GM19238 (cell line): ENCODE measurements at regions not wholly inside any gene's neighbourhood (a gene's known extent, or its start where the extent isn't known, plus 50 kb on each side); places are given as distances from the start of the nearest gene placed in this dataset.

Experiments
- DNase-seq: peaks from one replicate; pipeline ENCODE4 v3.0.0; 2011; ENCODE audit warnings: low spot score; ENCODE audit not compliant: insufficient read length

DNA sequence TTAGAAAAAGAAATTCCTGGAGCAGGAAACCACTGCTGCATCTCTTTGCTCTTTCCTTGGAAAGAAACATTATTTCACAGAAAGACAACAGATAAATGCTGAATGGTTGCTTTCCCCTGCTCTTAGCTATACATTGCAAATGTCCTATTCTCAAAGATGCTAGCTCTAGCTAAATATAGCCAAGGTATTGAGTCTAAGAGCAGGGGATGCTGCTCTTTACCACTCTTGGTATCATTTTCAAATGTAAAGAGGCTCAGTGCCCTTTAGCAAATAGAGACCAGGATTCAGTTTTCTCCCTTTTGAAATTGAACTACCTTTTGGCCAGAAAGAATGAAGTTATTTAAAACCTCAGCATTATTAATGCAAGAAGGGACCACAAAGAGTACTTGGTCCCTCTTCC, 104.0 kb upstream of the FUT8 start:
- no peak for DNase-seq

DNA sequence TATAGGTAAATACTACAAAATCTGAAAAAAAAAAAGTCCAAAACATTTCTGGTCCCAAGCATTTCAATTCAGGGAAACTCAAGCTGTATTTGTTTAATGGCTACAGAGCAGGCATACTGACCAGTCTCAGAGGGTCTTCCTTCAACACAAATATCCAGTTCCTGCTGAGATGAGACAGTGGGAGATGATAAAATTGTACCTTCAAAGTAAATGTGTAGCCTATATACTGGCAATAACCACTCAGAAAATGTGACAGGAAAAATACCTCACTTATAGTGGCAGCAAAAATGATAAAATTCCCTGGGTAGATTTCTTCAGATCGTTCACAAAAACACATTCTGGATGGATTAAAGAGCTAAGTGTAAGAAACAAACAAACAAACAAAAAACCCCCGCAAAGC, 102.0 kb upstream of the FUT8 start:
- DNase-seq = no peak

DNA sequence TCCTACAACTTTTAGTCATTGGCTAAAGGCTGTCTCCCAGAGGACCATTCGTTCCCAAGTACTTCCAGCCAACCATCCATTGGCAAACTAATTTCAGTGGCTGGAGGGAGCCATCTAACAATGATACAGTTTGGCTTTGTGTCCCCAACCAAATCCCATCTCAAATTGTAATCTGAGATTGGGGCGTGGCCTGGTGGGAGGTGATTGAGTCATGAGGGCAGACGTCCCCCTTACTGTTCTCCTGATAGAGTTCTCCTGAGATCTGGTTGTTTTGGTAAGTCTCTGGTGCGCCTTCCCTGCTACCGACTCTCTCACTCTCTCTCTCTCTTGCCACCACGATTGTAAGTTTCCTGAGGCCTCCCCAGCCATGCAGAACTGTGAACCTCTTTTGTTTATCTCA, 99.7 kb upstream of the FUT8 start:
- no peak for DNase-seq

DNA sequence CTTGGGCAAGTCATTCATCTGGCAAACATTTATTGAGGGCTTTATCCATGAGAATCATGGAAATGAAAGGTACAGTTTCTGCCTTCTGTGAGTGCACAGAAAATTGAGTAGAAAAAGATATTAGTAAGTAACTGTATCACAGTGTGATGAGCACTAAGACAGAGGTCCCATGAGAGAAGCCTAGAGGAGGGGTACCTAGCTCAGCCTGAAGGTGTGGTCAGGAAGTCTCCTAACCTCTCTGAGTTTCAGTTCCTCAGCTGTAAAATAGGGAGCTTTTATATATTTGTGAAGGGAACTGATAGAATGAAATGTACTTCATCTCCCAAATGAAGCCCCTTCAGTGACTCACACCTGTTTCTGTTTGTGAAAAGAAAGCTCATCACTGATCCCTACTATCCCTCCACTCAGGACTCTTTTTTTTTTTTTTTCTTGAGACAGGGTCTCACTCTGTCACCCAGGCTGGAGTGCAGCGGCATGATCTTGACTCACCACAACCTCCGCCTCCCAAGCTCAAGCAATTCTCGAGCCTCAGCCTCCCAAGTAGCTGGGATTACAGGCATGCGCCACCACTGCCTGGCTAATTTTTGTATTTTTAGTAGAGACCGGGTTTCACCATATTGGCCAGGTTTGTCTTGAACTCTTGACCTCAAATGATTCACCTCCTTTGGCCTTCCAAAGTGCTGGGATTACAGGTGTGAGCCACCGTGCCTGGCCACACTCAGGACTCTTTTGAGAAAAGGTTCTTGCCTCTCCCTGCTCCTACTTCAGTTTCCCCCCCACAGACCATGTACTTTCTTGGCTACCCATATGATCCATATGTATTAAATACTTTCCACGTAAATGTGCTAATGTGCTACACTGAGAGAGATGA, 93.7 kb upstream of the FUT8 start:
- no peak for DNase-seq

DNA sequence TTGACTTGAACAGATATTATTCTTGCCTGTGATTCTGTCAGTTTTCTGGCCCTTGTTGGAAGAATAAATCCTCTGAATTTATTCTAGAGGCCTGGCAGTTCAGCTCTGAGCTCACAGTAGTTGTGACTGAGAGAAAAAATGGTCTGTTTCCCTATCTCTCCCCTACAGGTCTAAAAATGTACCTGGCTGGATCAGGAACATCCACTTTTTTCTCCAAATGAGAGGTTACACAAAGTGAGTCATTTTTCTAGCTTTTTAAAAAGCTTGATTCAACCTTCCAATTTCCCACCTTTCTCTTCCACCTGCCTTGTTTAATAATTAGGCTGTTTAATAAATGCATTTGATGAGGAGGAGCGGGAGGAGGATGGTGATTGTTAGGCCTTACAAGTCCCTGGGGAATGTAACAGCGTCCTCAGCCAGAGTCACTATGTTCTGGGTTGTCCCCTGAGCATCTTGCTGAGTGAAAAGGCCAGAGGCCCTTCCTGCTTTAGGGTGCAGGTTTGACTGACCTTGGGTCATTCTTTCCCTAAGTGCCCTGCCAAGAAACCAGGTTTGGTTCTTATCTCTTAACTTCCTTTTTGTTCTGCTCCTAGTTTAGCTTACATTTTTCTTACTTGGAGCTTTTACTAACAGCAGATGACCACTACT, 91.7 kb upstream of the FUT8 start:
- no peak for DNase-seq

DNA sequence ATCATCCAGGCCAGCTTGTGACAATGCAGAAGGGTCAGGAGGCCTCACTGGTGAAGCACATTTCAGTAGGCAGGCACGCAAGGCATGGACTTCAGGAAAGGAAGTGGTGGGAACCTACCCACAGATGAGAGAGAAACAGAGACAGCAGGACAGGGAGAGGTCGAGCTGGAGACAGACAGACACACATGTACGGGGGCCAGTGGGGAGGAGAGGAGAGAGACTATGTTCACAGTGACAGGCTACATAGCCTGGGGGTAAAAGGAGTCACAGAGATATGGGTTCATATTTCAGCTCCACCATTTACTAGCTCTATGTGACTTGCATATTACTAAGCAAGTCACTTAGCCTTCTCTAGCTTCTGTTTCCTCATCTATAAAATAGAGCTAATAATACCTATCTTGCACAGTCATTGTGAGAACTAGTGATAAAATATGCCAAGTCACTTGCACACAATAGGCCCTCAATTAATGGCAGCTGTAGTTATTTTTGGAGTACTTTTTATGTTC, 91.1 kb upstream of the FUT8 start:
- DNase-seq = no peak

DNA sequence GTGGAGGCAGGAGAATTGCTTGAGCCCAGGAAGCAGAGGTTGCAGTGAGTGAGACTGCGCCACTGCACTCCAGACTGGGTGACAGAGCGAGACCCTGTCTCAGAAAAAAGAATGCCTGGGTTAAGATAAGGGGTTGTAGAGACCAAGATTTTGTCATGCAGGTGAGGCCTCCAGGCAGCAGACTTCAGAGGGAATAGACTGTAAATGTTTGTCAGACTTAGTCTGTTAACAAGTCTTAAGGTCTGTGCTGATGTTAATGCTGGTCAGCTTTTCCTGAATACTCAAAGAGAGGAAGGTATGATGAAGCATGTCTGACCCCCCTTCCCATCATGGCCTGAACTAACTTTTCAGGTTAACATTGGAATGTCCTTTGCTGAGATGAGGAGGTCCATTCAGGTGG, 83.0 kb upstream of the FUT8 start:
- no peak for DNase-seq

DNA sequence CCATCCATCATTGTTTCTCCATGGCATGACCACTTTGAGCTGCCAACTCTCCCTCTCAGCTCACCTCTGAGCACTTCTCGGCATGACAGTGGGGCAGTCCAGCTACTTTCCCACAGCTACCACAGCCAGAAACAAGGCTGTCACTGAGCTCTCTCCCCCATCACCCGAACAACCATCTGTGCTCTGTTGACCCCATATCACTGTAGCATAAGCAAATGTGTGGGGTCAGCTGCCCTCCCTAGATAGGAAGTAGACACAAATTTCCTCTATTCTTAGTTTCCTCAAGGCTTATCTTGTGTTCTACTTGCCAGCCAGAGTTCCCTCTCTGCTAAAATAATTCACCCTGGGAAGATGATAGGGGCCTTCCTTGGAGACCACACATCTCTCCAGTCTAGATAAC, 82.6 kb upstream of the FUT8 start:
- DNase-seq = no peak

DNA sequence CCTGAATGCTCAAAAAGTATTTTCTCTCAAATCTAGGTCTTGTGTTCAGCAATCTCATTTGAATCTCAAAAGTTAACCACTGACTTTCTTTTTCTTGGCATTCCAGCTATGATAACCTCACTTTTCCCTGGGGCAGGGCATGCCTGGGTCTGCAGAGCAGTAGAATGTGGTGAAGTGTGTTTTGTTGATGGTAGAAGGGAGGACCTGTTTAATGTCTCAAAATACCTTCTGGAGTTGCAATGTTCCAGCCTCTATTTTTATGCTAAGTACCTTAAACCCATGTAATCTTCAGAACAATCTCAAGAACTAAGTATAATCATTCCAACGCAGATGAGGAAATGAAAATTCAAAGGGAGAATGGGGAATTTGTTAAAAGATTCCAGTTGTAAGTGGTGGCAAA, 82.1 kb upstream of the FUT8 start:
- DNase-seq = no peak

DNA sequence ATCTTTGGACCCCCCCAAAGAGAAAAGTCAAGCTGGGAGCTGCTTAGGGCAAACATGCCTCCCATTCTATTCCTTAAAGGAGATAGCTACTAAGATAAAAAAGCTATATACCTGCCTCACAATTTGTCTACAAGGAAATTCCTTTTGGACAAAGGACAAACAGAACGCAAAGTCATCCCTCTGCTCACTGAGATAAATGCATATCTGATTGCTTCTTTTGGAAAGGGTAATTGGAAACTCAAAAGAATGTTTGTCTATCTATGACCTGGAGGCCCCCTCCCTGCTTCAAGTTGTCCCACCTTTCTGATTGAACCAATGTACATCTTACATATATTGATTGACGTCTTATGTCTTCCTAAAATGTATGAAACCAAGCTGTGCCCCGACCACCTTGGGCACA, 80.9 kb upstream of the FUT8 start:
- no peak for DNase-seq

DNA sequence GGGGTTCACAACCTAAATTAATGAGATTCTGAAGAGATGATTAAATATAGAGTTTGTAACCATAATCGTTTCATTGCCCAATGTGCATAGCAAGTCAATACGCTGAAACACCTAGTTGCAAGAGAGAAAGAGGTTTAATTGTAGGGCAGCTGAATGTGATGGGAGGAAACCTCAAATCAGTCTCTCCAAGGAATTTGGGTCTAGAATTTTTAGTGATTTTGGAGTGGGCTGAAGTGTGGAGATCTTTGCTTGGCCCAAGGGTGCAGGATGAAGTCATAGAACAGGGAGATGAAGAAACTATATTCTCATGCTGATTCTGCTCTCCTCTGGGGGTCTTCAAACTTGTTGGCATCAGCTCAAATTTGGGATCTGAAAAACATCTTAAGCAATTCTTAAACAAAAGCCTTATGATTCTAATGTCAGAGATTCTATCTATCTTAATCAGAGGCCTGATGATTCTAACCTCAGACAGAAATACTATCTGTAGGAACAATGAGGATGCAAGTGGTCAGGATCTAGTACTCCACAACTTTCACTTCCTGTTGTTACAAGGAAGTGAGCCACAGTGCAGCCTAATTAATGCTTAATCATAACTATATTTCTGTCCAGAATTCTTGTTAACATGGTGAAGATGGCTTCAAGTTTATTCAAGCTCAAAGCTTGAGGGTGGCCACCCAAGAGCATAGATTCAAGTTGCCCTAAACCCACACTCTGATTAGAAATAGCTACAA, 80.2 kb upstream of the FUT8 start:
- no peak for DNase-seq

DNA sequence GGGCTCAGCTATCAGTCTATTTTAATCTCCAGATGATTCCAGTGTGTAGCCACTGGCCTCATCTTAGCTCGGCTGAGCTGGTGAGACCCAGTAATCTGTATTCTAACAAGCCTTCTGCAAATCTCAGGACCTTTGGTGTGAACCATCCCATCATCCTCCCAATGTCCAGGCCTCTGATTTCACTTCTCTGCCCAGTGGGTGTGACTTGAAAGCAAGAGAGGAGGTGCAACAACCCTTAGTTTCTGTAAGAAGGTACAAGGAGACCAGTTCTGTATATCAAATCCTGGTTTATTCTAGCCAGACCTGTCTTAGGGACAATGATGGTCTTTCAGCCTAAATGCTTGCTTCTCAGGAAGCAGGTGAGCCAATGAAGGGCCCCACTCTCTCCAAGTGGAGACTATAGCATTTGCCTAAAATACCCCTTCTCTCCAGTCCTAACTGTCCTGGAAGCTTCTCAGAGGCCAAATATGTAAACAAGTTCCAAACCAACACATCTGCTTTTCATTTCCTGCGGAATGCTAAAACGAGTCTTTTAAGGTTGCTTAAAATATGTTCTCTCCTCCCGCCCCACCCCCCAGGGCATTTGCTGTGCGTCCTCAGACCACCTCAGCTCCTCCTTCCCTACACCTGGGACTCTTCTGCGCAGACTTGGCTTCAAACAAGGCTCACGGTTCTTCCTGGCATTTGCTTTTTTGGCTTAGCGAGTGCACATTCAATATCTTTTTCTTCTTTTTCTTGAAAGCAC, 78.4 kb upstream of the FUT8 start:
- DNase-seq = no peak

DNA sequence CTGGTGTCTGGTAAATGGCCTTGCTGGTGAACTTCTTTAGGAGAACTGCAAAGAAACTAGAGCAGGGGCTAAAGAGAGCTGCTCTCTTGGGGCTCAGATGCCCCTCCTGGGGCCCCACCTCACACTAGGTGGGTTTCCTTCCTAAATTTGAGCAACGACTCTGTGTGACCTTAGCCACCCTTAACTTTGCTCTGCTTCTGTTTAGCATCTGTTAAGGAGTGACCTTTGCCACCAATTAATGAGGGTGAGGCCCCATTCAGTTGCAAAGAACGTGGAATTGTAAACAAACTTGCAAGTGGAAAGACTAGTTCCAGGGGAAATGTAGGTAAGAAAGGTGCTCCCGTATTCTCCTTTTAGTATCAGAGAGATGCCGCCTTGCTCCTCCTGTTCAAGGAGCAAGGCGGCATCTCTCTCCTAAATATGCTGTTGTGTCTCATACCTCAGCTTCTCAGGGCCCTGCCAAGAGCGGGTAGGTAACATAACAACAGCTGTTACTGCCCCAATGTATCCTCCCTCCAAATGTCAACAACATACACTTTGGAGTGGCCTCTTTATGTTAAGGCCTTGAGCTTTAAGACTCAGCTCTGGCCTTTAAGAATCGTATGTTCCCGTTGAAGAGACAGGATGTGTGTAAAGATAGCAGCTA, 77.6 kb upstream of the FUT8 start:
- no peak for DNase-seq

DNA sequence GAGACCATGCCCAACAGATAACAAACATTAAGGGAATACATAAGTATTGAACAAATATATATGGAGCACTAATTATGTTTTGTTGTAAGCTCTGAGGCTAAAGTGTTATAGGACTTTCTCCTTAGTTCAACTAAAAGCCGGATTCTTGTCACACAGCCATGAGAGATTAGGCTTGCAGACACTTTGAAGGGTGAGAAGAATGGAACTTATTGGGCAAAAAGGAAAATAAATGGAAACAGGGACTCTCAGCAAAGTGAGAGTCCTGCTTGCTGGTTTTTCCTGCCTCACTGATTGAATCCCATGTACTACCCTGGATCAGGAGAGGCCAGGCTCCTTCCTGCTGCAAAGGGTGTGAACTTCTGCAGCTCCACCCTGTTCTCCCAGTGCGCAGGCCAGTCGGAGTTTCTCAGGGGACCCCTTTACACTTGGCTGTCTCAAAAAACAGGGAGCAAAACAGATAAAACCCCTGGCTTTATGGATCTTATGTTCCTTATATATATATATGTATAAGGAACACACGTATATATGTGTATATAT, 77.1 kb upstream of the FUT8 start:
- no peak for DNase-seq

DNA sequence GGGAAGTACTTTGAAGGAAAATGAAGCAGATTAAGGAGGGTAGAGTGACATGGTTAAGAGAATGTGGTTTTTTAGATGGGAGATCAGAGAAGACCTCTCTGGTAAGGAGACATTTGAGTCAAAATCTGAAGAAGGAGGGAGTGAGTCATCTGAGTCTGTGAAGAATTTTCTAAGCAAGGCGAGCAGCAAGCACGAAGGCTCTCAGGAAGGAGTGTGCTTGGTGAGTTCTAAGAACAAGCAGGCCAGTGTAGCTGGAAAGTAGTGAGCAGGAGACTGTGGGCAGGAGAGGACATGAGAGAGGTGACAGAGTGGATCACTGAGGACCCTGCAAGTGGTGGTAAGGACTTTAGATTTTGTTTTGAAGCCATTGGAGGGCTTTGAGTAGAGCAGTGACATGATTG, 76.3 kb upstream of the FUT8 start:
- DNase-seq = no peak

DNA sequence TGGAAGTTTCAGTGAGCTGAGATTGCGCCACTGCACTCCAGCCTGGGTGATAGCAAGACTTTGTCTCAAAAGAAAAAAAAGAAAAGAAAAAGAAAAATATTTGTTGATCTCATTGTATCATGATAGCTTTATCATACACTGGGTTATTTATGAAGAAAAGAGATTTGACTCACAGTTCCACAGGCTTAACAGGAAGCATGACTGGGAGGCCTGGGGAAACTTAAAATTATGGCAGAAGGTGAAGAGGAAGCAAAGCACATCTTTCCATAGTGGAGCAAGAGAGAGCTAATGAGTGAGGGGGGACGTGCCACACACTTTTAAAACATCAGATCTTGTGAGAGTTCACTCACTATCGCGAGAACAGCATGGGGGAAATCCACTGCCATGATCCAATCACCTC, 72.7 kb upstream of the FUT8 start:
- no peak for DNase-seq

DNA sequence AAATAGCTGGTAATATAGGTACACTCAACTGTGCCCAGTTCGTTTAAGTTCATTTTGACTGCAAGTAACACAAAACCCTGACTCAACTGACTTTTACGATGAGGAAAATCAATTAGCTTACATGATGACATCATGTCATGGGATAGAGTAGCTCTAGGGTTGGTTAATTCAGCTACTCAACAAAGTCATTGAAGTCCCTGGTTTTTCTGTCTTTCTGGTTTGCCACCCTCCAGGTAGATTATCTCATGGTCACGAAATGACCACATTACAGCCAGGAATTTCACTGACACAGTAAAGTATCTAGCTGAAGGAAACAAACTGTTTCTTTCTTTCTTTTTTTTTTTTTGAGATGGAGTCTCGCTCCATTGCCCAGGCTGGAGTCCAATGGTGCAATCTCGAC, 68.5 kb upstream of the FUT8 start:
- no peak for DNase-seq

DNA sequence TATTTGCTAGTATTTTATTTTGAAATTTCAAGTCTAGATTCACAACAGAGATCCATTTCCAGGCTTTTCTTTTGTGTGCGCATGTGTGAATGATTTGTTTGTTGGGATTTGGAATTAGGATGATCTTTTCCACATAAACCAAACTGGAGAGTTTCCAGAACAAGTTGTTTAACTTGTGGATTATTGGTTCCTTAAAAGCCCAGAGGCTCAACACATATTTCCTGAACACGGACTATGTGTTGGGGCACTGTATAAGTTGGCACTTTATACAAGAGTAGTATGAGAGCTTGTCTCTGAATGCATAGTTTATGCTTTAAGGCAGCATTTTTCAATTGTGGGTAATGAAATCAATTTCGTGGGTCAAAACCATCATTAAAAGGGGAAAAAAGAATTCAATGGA, 67.3 kb upstream of the FUT8 start:
- DNase-seq = no peak

DNA sequence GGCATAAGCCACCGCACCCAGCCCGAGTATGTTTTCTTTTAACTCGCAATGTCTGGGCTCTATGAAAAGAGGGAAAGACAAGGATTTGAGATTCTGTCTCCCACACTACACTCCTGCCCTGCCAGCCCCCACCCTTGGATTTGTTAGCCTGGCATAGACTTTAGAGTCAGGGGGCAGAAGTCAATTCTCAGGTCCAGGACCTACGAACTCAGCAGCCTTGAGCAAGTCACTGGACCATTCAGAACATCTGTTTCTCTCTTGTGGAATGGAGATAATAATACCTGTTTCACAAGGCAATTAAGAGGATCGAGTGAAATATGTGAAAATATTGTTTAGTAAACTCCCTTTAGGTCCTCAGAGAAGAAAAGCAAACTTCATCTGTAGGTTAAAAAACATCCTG, 66.1 kb upstream of the FUT8 start:
- no peak for DNase-seq

DNA sequence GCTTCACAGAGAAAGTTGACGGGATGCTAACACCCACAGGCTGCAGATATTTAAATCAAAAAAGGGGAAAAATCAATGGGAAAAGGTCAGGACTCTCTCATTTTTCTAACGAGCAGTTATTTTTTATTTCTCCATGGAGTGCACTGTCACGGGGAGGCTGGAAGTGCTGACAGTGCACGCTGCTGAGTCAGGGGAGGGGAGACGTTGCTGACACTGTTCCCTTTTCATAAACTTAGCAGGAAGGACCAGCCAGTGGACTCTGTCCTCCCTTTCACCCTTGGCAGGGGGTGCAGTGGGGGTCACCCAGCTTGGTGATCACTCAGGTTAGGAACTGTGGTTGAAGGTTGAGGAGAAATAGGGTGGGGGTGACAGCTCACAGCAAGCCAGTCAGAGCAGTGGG, 65.6 kb upstream of the FUT8 start:
- DNase-seq = no peak

DNA sequence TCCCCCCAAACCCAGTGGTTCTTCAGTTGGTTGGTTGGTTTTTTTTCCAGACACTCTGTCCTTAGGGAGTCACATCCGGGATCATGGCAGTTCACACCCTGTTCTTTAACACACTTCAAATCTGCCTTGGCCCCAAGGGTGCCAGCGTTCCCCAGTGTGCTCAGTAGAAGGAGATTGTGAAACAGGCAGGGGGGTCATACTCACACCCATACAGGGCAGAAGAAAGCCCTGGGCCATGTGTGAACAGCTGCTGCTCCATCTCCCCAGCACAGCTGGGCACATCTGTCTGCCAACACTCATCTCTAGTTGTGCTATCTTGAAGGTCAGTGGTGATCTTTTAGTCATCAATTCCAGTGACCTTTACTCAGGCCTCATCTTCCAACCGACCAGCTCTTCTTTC, 64.4 kb upstream of the FUT8 start:
- no peak for DNase-seq
